ENCODE measurements at regions not wholly inside any gene's neighbourhood (a gene's known extent, or its start where the extent isn't known, plus 50 kb on each side); places are given as distances from the start of the nearest gene placed in this dataset.
A peak's percentile ranks its signal among the peaks of the same experiment; 100 is the strongest.

- intact Hi-C loops (cut with DNase I, micrococcal nuclease) = no loop called here
- Histone ChIP-seq H3K4me1 (ENCODE audit: low read depth) (no peaks in the 10 kb centered on the region), H3K36me3 (ENCODE audit: low read depth) (no peaks in the 10 kb centered on the region), H3K4me3 (no peak overlapping the region), H3K9me3 (peaks cover 7% of the 10 kb centered on the region)
- DNase-seq = peak in 1 of 3 donors; percentile 21
- ATAC-seq = no peak
- TF ChIP-seq CTCF (IDR thresholded peaks at IDR 0.05) = no peak
Measured at GRCh38 chr22:44381761-44382115, 69.0 kb upstream of the SHISAL1 start.

GRCh38 chr22:44380756-44381486 lies 68.2 kb upstream of the SHISAL1 start:
- ATAC-seq = no peak

GRCh38 chr22:44379817-44380755 lies 67.3 kb upstream of the SHISAL1 start:
- TF ChIP-seq CTCF (IDR thresholded peaks at IDR 0.05) = no peak
- DNase-seq = peak in 1 of 3 donors; percentile 22
- intact Hi-C loops (cut with DNase I, micrococcal nuclease) = no loop called here
- ATAC-seq = no peak
- no peaks in the 10 kb centered on the region for H3K4me1 ChIP-seq (ENCODE audit: low read depth)
- H3K4me3 ChIP-seq = no peak overlapping the region
- no peaks in the 10 kb centered on the region for H3K36me3 ChIP-seq (ENCODE audit: low read depth)
- peaks cover 14% of the 10 kb centered on the region for H3K9me3 ChIP-seq

More at GRCh38 chr22:44380756-44381486, 68.2 kb upstream of the SHISAL1 start:
- H3K36me3 ChIP-seq (ENCODE audit: low read depth) = no peaks in the 10 kb centered on the region
- no peak overlapping the region for H3K4me3 ChIP-seq
- TF ChIP-seq CTCF (IDR thresholded peaks at IDR 0.05) = no peak
- peaks cover 7% of the 10 kb centered on the region for H3K9me3 ChIP-seq
- H3K4me1 ChIP-seq (ENCODE audit: low read depth) = no peaks in the 10 kb centered on the region
- intact Hi-C loops (cut with DNase I, micrococcal nuclease) = no loop called here
- peak in 1 of 3 donors; percentile 17 for DNase-seq

GRCh38 chr22:44378380-44378779 lies 65.6 kb upstream of the SHISAL1 start:
- Histone ChIP-seq H3K4me1 (ENCODE audit: low read depth) (no peaks in the 10 kb centered on the region), H3K36me3 (ENCODE audit: low read depth) (no peaks in the 10 kb centered on the region), H3K9me3 (peaks cover 15% of the 10 kb centered on the region), H3K4me3 (no peak overlapping the region)
- intact Hi-C loops (cut with DNase I, micrococcal nuclease) = no loop called here
- TF ChIP-seq CTCF (IDR thresholded peaks at IDR 0.05) = no peak
- DNase-seq (no peak), ATAC-seq (no peak)

GRCh38 chr22:44375451-44375850 lies 62.7 kb upstream of the SHISAL1 start:
- Histone ChIP-seq H3K9me3 (peaks cover 15% of the 10 kb centered on the region), H3K4me1 (ENCODE audit: low read depth) (no peaks in the 10 kb centered on the region), H3K36me3 (ENCODE audit: low read depth) (no peaks in the 10 kb centered on the region), H3K4me3 (no peak overlapping the region)
- DNase-seq = no peak
- intact Hi-C loops (cut with DNase I, micrococcal nuclease) = no loop called here
- no peak for TF ChIP-seq CTCF (IDR thresholded peaks at IDR 0.05)
- no peak for ATAC-seq
